GM12873 (cell line): ENCODE measurements at regions not wholly inside any gene's neighbourhood (a gene's known extent, or its start where the extent isn't known, plus 50 kb on each side); places are given as distances from the start of the nearest gene placed in this dataset.

Source experiments
- CTCF ChIP-seq: IDR thresholded peaks from 2 replicates; pipeline ENCODE4 v1.5.1; 2012; ENCODE audit warnings: low read depth, mild to moderate bottlenecking, moderate library complexity, low read length, control low read depth; ENCODE audit not compliant: insufficient read depth; ENCODE audit errors: missing control alignments

- TF ChIP-seq CTCF = no peak
Measured at GRCh38 chr11:70021586-70021985, 56.5 kb upstream of the ANO1 start.

GRCh38 chr11:70024036-70024772 lies 53.9 kb upstream of the ANO1 start:
- TF ChIP-seq CTCF = no peak

GRCh38 chr11:70024773-70025045 lies 53.4 kb upstream of the ANO1 start:
- TF ChIP-seq CTCF = no peak

GRCh38 chr11:70025308-70025707 lies 52.8 kb upstream of the ANO1 start:
- no peak for TF ChIP-seq CTCF

GRCh38 chr11:70026012-70026411 lies 52.1 kb upstream of the ANO1 start:
- TF ChIP-seq CTCF = no peak

GRCh38 chr11:70026726-70027125 lies 51.4 kb upstream of the ANO1 start:
- TF ChIP-seq CTCF = no peak

- no peak for TF ChIP-seq CTCF
Measured at GRCh38 chr11:70027451-70027850, 50.7 kb upstream of the ANO1 start.
